ENCODE measurements at regions not wholly inside any gene's neighbourhood (a gene's known extent, or its start where the extent isn't known, plus 50 kb on each side); places are given as distances from the start of the nearest gene placed in this dataset.
A peak's percentile ranks its signal among the peaks of the same experiment; 100 is the strongest.

GRCh38 chr7:27032839-27033238 is 63.0 kb downstream of the HOXA1 start:
- H3K4me1 ChIP-seq (ENCODE audit: control insufficient read depth in 1 of 2, insufficient read depth in 2 of 2, low read length in 2 of 2), result no peaks in the 10 kb centered on the region
- no peaks in the 10 kb centered on the region for H3K36me3 ChIP-seq (ENCODE audit: control insufficient read depth in 1 of 2, insufficient read depth in 2 of 2, low read length in 2 of 2)
- H2BK12ac ChIP-seq (ENCODE audit: low read length), result no peak overlapping the region
- H3K23ac ChIP-seq (ENCODE audit: low read length), result no peak overlapping the region
- no peak overlapping the region for H4K12ac ChIP-seq (ENCODE audit: low read depth, low read length)
- H2BK5ac ChIP-seq (ENCODE audit: low read depth, low read length, poor library complexity), result no peak overlapping the region
- H3K9me3 ChIP-seq (ENCODE audit: insufficient read depth, low read depth, low read length), result no peaks in the 10 kb centered on the region
- H2AFZ ChIP-seq (ENCODE audit: insufficient read depth, low read length, poor library complexity), result no peak overlapping the region
- no peak overlapping the region for H4K91ac ChIP-seq (ENCODE audit: low read depth, low read length)
- H3K27me3 ChIP-seq (ENCODE audit: insufficient read depth, low read length), result no peaks in the 10 kb centered on the region
- no peak overlapping the region for H3K27ac ChIP-seq (ENCODE audit: low read depth, low read length)
- no peak overlapping the region for H4K8ac ChIP-seq (ENCODE audit: low read depth, low read length)
- H3K9ac ChIP-seq (ENCODE audit: low read length), result no peak overlapping the region
- H3K14ac ChIP-seq (ENCODE audit: low read length), result no peak overlapping the region
- H3K18ac ChIP-seq (ENCODE audit: low read length), result no peak overlapping the region
- H3K4ac ChIP-seq (ENCODE audit: low read depth, low read length), result no peak overlapping the region
- WGBS (ENCODE audit: extremely low coverage, insufficient coverage, insufficient read length), result no CpG with 5 or more reads among the region's 1 CpG
- no peak overlapping the region for H3K4me2 ChIP-seq (ENCODE audit: low read length)
- no peaks in the 10 kb centered on the region for H3K79me2 ChIP-seq (ENCODE audit: control insufficient read depth, insufficient read depth, low read length, poor library complexity)
- no peak for DNase-seq
- no peak overlapping the region for H2BK120ac ChIP-seq (ENCODE audit: insufficient read depth, low read length, poor library complexity)
- no peak overlapping the region for H3K4me3 ChIP-seq (ENCODE audit: low read depth, low read length)
- no peak overlapping the region for H2AK5ac ChIP-seq (ENCODE audit: low read length)
- no peaks in the 10 kb centered on the region for H3K79me1 ChIP-seq (ENCODE audit: low read length)

DNA sequence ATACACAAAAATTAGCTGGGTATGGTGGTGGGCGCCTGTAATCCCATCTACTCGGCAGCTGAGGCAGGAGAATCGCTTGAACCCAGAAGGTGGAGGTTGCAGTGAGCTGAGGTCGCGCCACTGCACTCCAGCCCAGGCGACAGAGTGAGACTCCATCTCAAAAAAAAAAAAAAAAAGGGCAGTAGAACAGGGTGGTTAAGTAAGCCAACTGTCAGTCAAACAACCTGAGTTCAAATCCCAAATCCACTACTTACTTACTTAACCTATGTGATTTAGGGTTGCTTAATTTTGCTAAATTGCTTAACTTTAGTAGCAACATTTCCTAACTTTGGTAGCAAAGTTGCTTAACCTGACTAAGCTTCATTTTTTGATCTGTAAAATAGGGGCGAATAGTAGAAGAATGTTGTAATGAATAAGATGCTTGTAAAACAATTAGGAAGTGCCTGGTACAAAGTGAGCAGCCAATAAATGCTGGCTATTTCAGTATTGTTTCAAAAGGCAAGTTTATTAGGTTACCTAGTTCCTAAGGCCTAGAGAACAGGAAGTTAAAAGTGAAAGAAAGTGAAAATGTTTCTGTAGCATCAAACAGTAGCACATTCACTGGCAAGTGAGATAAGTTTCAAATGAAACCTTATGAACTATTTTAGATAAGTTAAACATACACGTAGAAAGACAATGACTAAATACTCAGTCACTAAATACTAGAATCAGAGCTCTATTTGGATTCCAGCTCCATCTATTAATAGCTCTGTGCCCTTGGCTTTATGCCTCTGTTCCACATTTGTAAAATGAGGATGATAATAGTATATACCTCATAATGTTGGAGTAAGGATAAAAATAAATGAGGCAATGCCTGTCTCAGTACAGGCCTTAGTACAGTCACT is 64.3 kb downstream of the HOXA1 start:
- no peak overlapping the region for H2BK120ac ChIP-seq (ENCODE audit: insufficient read depth, low read length, poor library complexity)
- no peak overlapping the region for H2BK12ac ChIP-seq (ENCODE audit: low read length)
- no peak overlapping the region for H4K12ac ChIP-seq (ENCODE audit: low read depth, low read length)
- H3K23ac ChIP-seq (ENCODE audit: low read length), result no peak overlapping the region
- no peak overlapping the region for H4K91ac ChIP-seq (ENCODE audit: low read depth, low read length)
- H3K27me3 ChIP-seq (ENCODE audit: insufficient read depth, low read length), result no peaks in the 10 kb centered on the region
- peak; percentile 1 to 93 for DNase-seq
- H3K9ac ChIP-seq (ENCODE audit: low read length), result no peak overlapping the region
- H3K4me3 ChIP-seq (ENCODE audit: low read depth, low read length), result no peak overlapping the region
- no peaks in the 10 kb centered on the region for H3K36me3 ChIP-seq (ENCODE audit: control insufficient read depth in 1 of 2, insufficient read depth in 2 of 2, low read length in 2 of 2)
- no peak overlapping the region for H3K27ac ChIP-seq (ENCODE audit: low read depth, low read length)
- no peak overlapping the region for H3K4ac ChIP-seq (ENCODE audit: low read depth, low read length)
- H3K4me2 ChIP-seq (ENCODE audit: low read length), result no peak overlapping the region
- no peaks in the 10 kb centered on the region for H3K9me3 ChIP-seq (ENCODE audit: insufficient read depth, low read depth, low read length)
- H2AK5ac ChIP-seq (ENCODE audit: low read length), result no peak overlapping the region
- H3K79me2 ChIP-seq (ENCODE audit: control insufficient read depth, insufficient read depth, low read length, poor library complexity), result no peaks in the 10 kb centered on the region
- H3K4me1 ChIP-seq (ENCODE audit: control insufficient read depth in 1 of 2, insufficient read depth in 2 of 2, low read length in 2 of 2), result no peaks in the 10 kb centered on the region
- H3K18ac ChIP-seq (ENCODE audit: low read length), result no peak overlapping the region
- no CpG with 5 or more reads among the region's 8 CpGs for WGBS (ENCODE audit: extremely low coverage, insufficient coverage, insufficient read length)
- no peak overlapping the region for H4K8ac ChIP-seq (ENCODE audit: low read depth, low read length)
- H2BK5ac ChIP-seq (ENCODE audit: low read depth, low read length, poor library complexity), result no peak overlapping the region
- H3K79me1 ChIP-seq (ENCODE audit: low read length), result no peaks in the 10 kb centered on the region
- no peak overlapping the region for H3K14ac ChIP-seq (ENCODE audit: low read length)
- no peak overlapping the region for H2AFZ ChIP-seq (ENCODE audit: insufficient read depth, low read length, poor library complexity)

DNA sequence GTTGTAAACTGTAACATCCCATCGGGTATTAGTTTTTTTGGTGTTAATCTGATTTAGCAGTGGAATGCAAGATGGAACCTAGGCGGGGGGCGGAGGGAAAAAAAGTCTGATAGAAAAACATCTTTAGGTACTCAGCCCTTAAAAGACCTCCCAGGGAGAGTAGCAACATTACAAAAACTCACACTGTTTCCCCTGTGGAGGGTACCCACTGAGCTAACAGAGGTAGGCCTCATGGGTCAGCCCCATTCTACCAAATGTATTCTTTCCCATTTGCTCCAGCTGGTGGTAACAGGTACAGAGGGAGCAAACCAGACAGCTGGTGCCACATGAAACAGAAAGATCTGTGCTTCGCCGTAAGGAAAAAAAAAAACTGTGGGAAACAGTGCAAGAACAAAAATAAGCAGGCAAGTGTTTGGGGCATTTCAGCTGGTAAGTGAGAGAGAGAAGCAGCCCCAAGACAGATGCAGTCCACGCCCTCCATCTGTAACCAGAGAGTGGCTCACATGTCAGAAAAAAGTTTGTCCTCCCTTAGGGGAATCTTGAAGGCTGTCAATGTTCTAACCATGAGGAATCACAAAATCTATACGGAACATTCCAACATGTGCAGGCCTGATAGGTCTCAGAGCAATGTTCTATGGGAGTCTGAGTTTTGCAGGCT is 65.3 kb downstream of the HOXA1 start:
- Histone ChIP-seq H2BK5ac (ENCODE audit: low read depth, low read length, poor library complexity) (no peak overlapping the region), H2BK12ac (ENCODE audit: low read length) (no peak overlapping the region), H3K4ac (ENCODE audit: low read depth, low read length) (no peak overlapping the region), H3K4me3 (ENCODE audit: low read depth, low read length) (no peak overlapping the region), H3K9ac (ENCODE audit: low read length) (no peak overlapping the region), H3K36me3 (ENCODE audit: control insufficient read depth in 1 of 2, insufficient read depth in 2 of 2, low read length in 2 of 2) (no peaks in the 10 kb centered on the region), H4K91ac (ENCODE audit: low read depth, low read length) (no peak overlapping the region), H3K4me2 (ENCODE audit: low read length) (no peak overlapping the region), H2AFZ (ENCODE audit: insufficient read depth, low read length, poor library complexity) (no peak overlapping the region), H2BK120ac (ENCODE audit: insufficient read depth, low read length, poor library complexity) (no peak overlapping the region), H3K79me1 (ENCODE audit: low read length) (no peaks in the 10 kb centered on the region), H4K8ac (ENCODE audit: low read depth, low read length) (no peak overlapping the region), H3K27ac (ENCODE audit: low read depth, low read length) (no peak overlapping the region), H3K79me2 (ENCODE audit: control insufficient read depth, insufficient read depth, low read length, poor library complexity) (no peaks in the 10 kb centered on the region), H3K9me3 (ENCODE audit: insufficient read depth, low read depth, low read length) (no peaks in the 10 kb centered on the region), H3K27me3 (ENCODE audit: insufficient read depth, low read length) (no peaks in the 10 kb centered on the region), H4K12ac (ENCODE audit: low read depth, low read length) (no peak overlapping the region), H3K4me1 (ENCODE audit: control insufficient read depth in 1 of 2, insufficient read depth in 2 of 2, low read length in 2 of 2) (no peaks in the 10 kb centered on the region), H3K14ac (ENCODE audit: low read length) (no peak overlapping the region), H3K23ac (ENCODE audit: low read length) (no peak overlapping the region), H3K18ac (ENCODE audit: low read length) (no peak overlapping the region), H2AK5ac (ENCODE audit: low read length) (no peak overlapping the region)
- WGBS (ENCODE audit: extremely low coverage, insufficient coverage, insufficient read length), result no CpG with 5 or more reads among the region's 7 CpGs
- DNase-seq, result no peak

- H3K36me3 ChIP-seq (ENCODE audit: control insufficient read depth in 1 of 2, insufficient read depth in 2 of 2, low read length in 2 of 2), result no peaks in the 10 kb centered on the region
- no peak overlapping the region for H2BK120ac ChIP-seq (ENCODE audit: insufficient read depth, low read length, poor library complexity)
- no peaks in the 10 kb centered on the region for H3K79me2 ChIP-seq (ENCODE audit: control insufficient read depth, insufficient read depth, low read length, poor library complexity)
- H2AK5ac ChIP-seq (ENCODE audit: low read length), result no peak overlapping the region
- no peaks in the 10 kb centered on the region for H3K9me3 ChIP-seq (ENCODE audit: insufficient read depth, low read depth, low read length)
- H4K12ac ChIP-seq (ENCODE audit: low read depth, low read length), result no peak overlapping the region
- H3K18ac ChIP-seq (ENCODE audit: low read length), result no peak overlapping the region
- H3K14ac ChIP-seq (ENCODE audit: low read length), result no peak overlapping the region
- H3K27ac ChIP-seq (ENCODE audit: low read depth, low read length), result no peak overlapping the region
- no peak overlapping the region for H2BK5ac ChIP-seq (ENCODE audit: low read depth, low read length, poor library complexity)
- H3K4ac ChIP-seq (ENCODE audit: low read depth, low read length), result no peak overlapping the region
- no CpG with 5 or more reads among the region's 8 CpGs for WGBS (ENCODE audit: extremely low coverage, insufficient coverage, insufficient read length)
- no peaks in the 10 kb centered on the region for H3K79me1 ChIP-seq (ENCODE audit: low read length)
- no peak overlapping the region for H3K4me2 ChIP-seq (ENCODE audit: low read length)
- no peaks in the 10 kb centered on the region for H3K4me1 ChIP-seq (ENCODE audit: control insufficient read depth in 1 of 2, insufficient read depth in 2 of 2, low read length in 2 of 2)
- no peak overlapping the region for H4K8ac ChIP-seq (ENCODE audit: low read depth, low read length)
- H3K27me3 ChIP-seq (ENCODE audit: insufficient read depth, low read length), result no peaks in the 10 kb centered on the region
- H4K91ac ChIP-seq (ENCODE audit: low read depth, low read length), result no peak overlapping the region
- H3K4me3 ChIP-seq (ENCODE audit: low read depth, low read length), result no peak overlapping the region
- no peak overlapping the region for H2AFZ ChIP-seq (ENCODE audit: insufficient read depth, low read length, poor library complexity)
- no peak overlapping the region for H3K23ac ChIP-seq (ENCODE audit: low read length)
- H2BK12ac ChIP-seq (ENCODE audit: low read length), result no peak overlapping the region
- no peak overlapping the region for H3K9ac ChIP-seq (ENCODE audit: low read length)
- DNase-seq, result peak in 1 of 2 donors; percentile 6
Observed at GRCh38 chr7:27025270-27025669, 70.5 kb downstream of the HOXA1 start.

Data from trophoblast cell (in vitro differentiated cells and primary cell).